Neural crest cell (in vitro differentiated cells): ENCODE measurements at regions not wholly inside any gene's neighbourhood (a gene's known extent, or its start where the extent isn't known, plus 50 kb on each side); places are given as distances from the start of the nearest gene placed in this dataset.
A peak's percentile ranks its signal among the peaks of the same experiment; 100 is the strongest.
"Not testable (repeated sequence)": the region's sequence is repeated elsewhere in the genome, so short reads cannot be mapped to it uniquely, and the experiment has no call there.

Experiments
- DNase-seq: peaks from one replicate; pipeline ENCODE4 v3.0.0; 2021; ENCODE audit warnings: low read depth, mixed read lengths, low spot score
- H3K27ac Mint-ChIP-seq: one replicate; pipeline ENCODE4 v1.8.0; 2021; ENCODE audit warnings: mild to moderate bottlenecking, mixed read lengths; ENCODE audit not compliant: unreplicated experiment
- H3K27me3 Mint-ChIP-seq: 2 replicates; pipeline ENCODE4 v1.8.0; 2021; ENCODE audit warnings: low read depth, mild to moderate bottlenecking, mixed read lengths
- H3K36me3 Mint-ChIP-seq: 2 replicates; pipeline ENCODE4 v1.8.0; 2021; ENCODE audit warnings: low read depth, mild to moderate bottlenecking, mixed read lengths
- H3K4me1 Mint-ChIP-seq: 2 replicates; pipeline ENCODE4 v1.8.0; 2021; ENCODE audit warnings: mixed read lengths
- H3K4me3 Mint-ChIP-seq: one replicate; pipeline ENCODE4 v1.8.0; 2021; ENCODE audit warnings: mild to moderate bottlenecking, mixed read lengths
- H3K9me3 Mint-ChIP-seq: 2 replicates; pipeline ENCODE4 v1.8.0; 2021; ENCODE audit warnings: mixed read lengths
- TF ChIP-seq, protein P1 (sequence below): fragments of 200-600 bp; sonication (generic); conservative IDR thresholded peaks from 2 replicates; pipeline ENCODE4 v1.5.0; 2021; ENCODE audit warnings: antibody characterized with exemption, mild to moderate bottlenecking

DNA sequence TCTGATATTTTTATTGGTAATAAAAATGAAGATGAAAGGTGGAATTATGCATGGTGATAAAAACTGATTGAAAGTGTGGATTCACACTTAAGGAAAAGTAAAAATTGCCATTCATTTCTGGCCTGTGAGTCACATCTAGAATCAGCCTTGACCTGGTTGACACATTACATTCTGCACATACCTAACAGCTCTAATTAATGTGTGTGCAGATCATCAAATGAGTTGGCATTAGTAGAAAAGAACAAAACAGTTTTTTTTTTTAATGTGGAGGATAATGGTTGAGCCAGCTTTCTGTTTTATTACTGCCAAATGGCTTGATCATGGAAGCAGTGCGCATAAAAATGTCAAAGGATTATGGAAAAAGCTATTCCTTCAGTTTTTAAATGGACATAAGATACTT, 142.6 kb upstream of the TMEM196 start:
- Mint-ChIP-seq H3K27me3 (no peaks in the 10 kb centered on the region), H3K4me1 (peaks cover 21% of the 10 kb centered on the region), H3K36me3 (no peaks in the 10 kb centered on the region), H3K27ac (peak overlapping the region; percentile 27), H3K4me3 (no peak overlapping the region), H3K9me3 (no peaks in the 10 kb centered on the region)
- no peak for DNase-seq
- TF ChIP-seq, protein P1, sequence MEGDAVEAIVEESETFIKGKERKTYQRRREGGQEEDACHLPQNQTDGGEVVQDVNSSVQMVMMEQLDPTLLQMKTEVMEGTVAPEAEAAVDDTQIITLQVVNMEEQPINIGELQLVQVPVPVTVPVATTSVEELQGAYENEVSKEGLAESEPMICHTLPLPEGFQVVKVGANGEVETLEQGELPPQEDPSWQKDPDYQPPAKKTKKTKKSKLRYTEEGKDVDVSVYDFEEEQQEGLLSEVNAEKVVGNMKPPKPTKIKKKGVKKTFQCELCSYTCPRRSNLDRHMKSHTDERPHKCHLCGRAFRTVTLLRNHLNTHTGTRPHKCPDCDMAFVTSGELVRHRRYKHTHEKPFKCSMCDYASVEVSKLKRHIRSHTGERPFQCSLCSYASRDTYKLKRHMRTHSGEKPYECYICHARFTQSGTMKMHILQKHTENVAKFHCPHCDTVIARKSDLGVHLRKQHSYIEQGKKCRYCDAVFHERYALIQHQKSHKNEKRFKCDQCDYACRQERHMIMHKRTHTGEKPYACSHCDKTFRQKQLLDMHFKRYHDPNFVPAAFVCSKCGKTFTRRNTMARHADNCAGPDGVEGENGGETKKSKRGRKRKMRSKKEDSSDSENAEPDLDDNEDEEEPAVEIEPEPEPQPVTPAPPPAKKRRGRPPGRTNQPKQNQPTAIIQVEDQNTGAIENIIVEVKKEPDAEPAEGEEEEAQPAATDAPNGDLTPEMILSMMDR, result no peak

DNA sequence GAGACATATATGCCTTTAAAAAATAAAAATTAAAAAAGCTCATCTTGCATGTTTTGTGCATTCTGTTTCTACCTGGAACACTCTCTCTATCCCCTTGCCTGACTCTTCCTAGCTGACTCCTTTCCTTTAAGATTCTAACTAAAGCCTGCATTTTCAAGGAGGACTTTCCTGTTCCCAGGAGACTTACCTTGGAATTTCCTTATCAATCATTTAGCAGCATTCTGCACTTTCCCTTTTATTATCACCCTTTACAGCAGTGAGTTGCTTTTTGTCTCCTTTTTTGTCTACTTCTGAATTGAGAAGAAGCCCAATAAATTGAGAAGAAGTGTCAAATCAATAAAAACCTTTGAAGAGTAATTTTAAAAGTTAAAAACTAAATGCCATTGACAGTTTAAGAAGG, 142.2 kb upstream of the TMEM196 start:
- Mint-ChIP-seq H3K27me3 (no peaks in the 10 kb centered on the region), H3K4me3 (no peak overlapping the region), H3K36me3 (no peaks in the 10 kb centered on the region), H3K27ac (no peak overlapping the region), H3K4me1 (peaks cover 21% of the 10 kb centered on the region), H3K9me3 (no peaks in the 10 kb centered on the region)
- no peak for DNase-seq
- TF ChIP-seq, protein P1, result no peak

DNA sequence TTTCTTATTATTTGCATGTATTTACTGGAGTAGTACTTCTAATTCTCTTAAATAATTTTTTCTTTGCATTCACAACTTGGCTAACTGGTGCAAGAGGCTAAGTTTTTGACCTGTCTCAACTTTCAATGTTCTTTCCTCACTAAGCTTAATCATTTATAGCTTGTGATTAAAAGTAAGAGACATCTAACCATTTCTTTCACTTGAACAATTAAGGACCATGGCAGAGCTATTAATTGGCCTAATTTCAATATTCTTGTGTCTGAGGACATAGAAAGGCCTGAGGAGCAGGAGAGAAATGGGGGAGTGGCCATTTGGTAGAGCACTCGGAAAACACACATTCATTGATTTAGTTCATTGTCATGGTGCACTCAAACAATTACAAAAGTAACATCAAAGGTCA, 141.4 kb upstream of the TMEM196 start:
- Mint-ChIP-seq H3K27ac (no peak overlapping the region), H3K9me3 (peaks cover 2% of the 10 kb centered on the region), H3K4me1 (peaks cover 21% of the 10 kb centered on the region), H3K4me3 (no peak overlapping the region), H3K36me3 (no peaks in the 10 kb centered on the region), H3K27me3 (no peaks in the 10 kb centered on the region)
- DNase-seq, result no peak
- TF ChIP-seq, protein P1, result no peak

DNA sequence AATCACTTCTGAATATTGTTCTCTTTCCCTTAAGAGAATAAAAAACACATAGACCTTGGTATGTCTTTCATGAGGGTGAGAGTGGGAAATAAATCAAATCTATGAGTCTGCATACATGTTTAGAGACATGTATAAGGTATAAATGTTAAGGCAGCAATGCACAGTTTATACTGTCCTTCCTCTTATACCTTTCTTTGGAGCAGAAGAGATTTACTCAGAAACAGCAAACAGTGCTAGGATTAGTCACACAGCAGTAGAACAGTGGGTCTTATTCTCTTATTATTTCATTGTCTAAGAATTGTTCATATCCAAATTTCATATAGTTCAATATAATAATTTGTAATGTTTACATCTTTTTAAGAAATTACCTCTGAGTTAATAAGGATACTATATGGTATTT, 126.7 kb upstream of the TMEM196 start:
- no peaks in the 10 kb centered on the region for H3K27me3 Mint-ChIP-seq
- H3K36me3 Mint-ChIP-seq, result no peaks in the 10 kb centered on the region
- peaks cover 9% of the 10 kb centered on the region for H3K9me3 Mint-ChIP-seq

DNA sequence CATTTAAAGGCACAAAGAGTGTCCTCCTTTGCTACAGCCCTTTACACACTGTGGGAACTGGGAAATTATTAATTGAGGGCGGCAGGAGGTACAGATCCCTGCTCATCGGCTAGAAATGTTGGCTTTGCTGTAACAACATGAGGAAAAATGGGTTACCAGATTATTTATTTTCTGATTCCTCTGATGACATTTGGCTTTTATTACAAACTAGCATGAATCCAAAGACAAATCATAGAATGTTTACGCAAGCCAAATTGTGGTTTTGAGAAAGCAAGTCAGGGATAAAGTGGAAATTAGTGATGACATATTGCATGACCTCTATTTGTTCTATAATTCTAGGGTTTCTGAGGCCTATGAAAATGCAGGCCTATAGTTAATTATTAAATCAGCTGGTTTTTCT, 126.1 kb upstream of the TMEM196 start:
- Mint-ChIP-seq H3K4me3 (no peak overlapping the region), H3K36me3 (peaks cover 3% of the 10 kb centered on the region), H3K9me3 (peaks cover 6% of the 10 kb centered on the region), H3K27ac (no peak overlapping the region), H3K4me1 (no peaks in the 10 kb centered on the region), H3K27me3 (no peaks in the 10 kb centered on the region)
- no peak for DNase-seq
- TF ChIP-seq, protein P1, result no peak

More for the DNA sequence above, 126.7 kb upstream of the TMEM196 start:
- no peak overlapping the region for H3K27ac Mint-ChIP-seq
- no peaks in the 10 kb centered on the region for H3K4me1 Mint-ChIP-seq
- no peak for DNase-seq
- no peak overlapping the region for H3K4me3 Mint-ChIP-seq
- TF ChIP-seq, protein P1, result no peak

DNA sequence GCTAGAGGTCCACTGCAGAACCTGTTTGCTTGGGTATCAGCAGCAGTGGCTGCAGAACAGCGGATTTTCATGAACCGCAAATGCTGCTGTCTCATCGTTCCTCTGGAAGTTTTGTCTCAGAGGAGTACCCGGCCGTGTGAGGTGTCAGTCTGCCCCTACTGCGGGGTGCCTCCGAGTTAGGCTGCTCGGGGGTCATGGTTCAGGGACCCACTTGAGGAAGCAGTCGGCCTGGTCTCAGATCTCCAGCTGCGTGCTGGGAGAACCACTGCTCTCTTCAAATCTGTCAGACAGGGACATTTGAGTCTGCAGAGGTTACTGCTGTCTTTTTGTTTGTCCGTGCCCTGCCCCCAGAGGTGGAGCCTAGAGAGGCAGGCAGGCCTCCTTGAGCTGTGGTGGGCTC, 109.5 kb upstream of the TMEM196 start:
- not testable (repeated sequence) for H3K9me3 Mint-ChIP-seq, H3K4me1 Mint-ChIP-seq, DNase-seq, H3K27ac Mint-ChIP-seq, H3K27me3 Mint-ChIP-seq, H3K36me3 Mint-ChIP-seq, H3K4me3 Mint-ChIP-seq
